ENCODE measurements at regions not wholly inside any gene's neighbourhood (a gene's known extent, or its start where the extent isn't known, plus 50 kb on each side); places are given as distances from the start of the nearest gene placed in this dataset.

GRCh38 chr3:182182531-182182968 lies 470.8 kb downstream of the SOX2 start:
- Histone ChIP-seq H3K9me1 (ENCODE audit: insufficient read depth, low read length) (no peaks in the 10 kb centered on the region), H3K9ac (ENCODE audit: low read depth, low read length) (no peak overlapping the region), H2AFZ (replicated peaks; ENCODE audit: low read length, poor library complexity) (no peak overlapping the region), H3K4me2 (ENCODE audit: low read depth, low read length) (no peak overlapping the region), H3K27me3 (ENCODE audit: control insufficient read depth, insufficient read depth, low read length) (no peaks in the 10 kb centered on the region), H4K8ac (ENCODE audit: low read depth in 2 of 2, low read length in 2 of 2) (no peak overlapping the region), H3K23ac (ENCODE audit: low read depth, low read length) (no peak overlapping the region), H3K4me1 (ENCODE audit: control insufficient read depth, insufficient read depth, low read length) (no peaks in the 10 kb centered on the region), H2AK9ac (replicated peaks; ENCODE audit: low read depth, low read length, poor library complexity) (no peak overlapping the region), H2BK120ac (ENCODE audit: low read depth, low read length) (no peak overlapping the region), H2AK5ac (ENCODE audit: low read depth, low read length) (no peak overlapping the region), H3K9me3 (ENCODE audit: control insufficient read depth, insufficient read depth, low read length) (peaks cover 8% of the 10 kb centered on the region), H3K18ac (ENCODE audit: low read depth, low read length) (no peak overlapping the region), H4K5ac (ENCODE audit: low read depth, low read length) (no peak overlapping the region), H3K4me3 (ENCODE audit: insufficient read depth, low read depth, low read length) (no peak overlapping the region), H2BK5ac (ENCODE audit: low read depth, low read length, poor library complexity, severe bottlenecking) (no peak overlapping the region), H3K56ac (ENCODE audit: extremely low read depth, insufficient read depth, low read length) (no peak overlapping the region), H4K91ac (ENCODE audit: insufficient read depth, low read depth, low read length) (no peak overlapping the region), H3K27ac (ENCODE audit: insufficient read depth, low read length) (no peak overlapping the region), H4K20me1 (ENCODE audit: insufficient read depth, low read length) (no peaks in the 10 kb centered on the region), H3K4ac (ENCODE audit: low read depth, low read length) (no peak overlapping the region), H2BK15ac (ENCODE audit: low read depth, low read length) (no peak overlapping the region), H3K36me3 (ENCODE audit: control insufficient read depth, insufficient read depth, low read length) (no peaks in the 10 kb centered on the region), H3K14ac (replicated peaks; ENCODE audit: low read depth, low read length) (no peak overlapping the region), H3K79me1 (ENCODE audit: low read depth in 1 of 2, low read length in 2 of 2) (no peaks in the 10 kb centered on the region), H2BK20ac (ENCODE audit: low read depth, low read length) (no peak overlapping the region)
- intact Hi-C loops (cut with micrococcal nuclease) (no loop called here), in situ Hi-C loops (cut with MboI; ENCODE audit: low sequenced_read_pairs) (no loop called here), dilution Hi-C loops (cut with HindIII; ENCODE audit: low sequenced_read_pairs, unreplicated experiment) (no loop called here)
- WGBS, 2 experiments (ENCODE audit: extremely low coverage in 2 of 2, insufficient read length in 1 of 2): no CpG with 5 or more reads among the region's 5 CpGs
- ATAC-seq (ENCODE audit: low read depth): no peak
- no peak for TF ChIP-seq MAFK (IDR thresholded peaks at IDR 0.05; ENCODE audit: low read depth, low read length)
- TF ChIP-seq ELK1 (IDR thresholded peaks at IDR 0.05; ENCODE audit: borderline replicate concordance, low read depth, low read length): no peak
- TF ChIP-seq BHLHE40 (IDR thresholded peaks at IDR 0.05; ENCODE audit: low read depth, low read length): no peak
- TF ChIP-seq CTCF (conservative IDR thresholded peaks at IDR 0.05; ENCODE audit: low read depth, low read length): no peak
- no peak for TF ChIP-seq FOS (IDR thresholded peaks at IDR 0.05; ENCODE audit: low read depth, low read length)
- TF ChIP-seq USF2 (IDR thresholded peaks at IDR 0.05; ENCODE audit: low read depth, low read length): no peak
- TF ChIP-seq RFX5 (IDR thresholded peaks at IDR 0.05; ENCODE audit: low read depth, low read length): no peak
- TF ChIP-seq MXI1 (IDR thresholded peaks at IDR 0.05; ENCODE audit: borderline replicate concordance, low read depth, low read length): no peak
- no peak for TF ChIP-seq NFE2L2 (IDR thresholded peaks at IDR 0.05; ENCODE audit: low read depth, low read length)
- no peak for TF ChIP-seq RCOR1 (IDR thresholded peaks at IDR 0.05; ENCODE audit: insufficient replicate concordance, low read length)
- no peak for TF ChIP-seq POLR2A (IDR thresholded peaks at IDR 0.05; ENCODE audit: low read depth, low read length)
- no peak for TF ChIP-seq CEBPB (IDR thresholded peaks at IDR 0.05; ENCODE audit: low read depth, low read length)
- no peak for TF ChIP-seq CHD1 (IDR thresholded peaks at IDR 0.05; ENCODE audit: low read depth, low read length)
- TF ChIP-seq MAZ (IDR thresholded peaks at IDR 0.05; ENCODE audit: borderline replicate concordance, low read depth, low read length): no peak
- TF ChIP-seq RAD21 (IDR thresholded peaks at IDR 0.05; ENCODE audit: low read length): no peak
- TF ChIP-seq SMC3 (IDR thresholded peaks at IDR 0.05; ENCODE audit: low read depth, low read length): no peak
- DNase-seq: no peak
- POLR2A ChIA-PET (ENCODE audit: unreplicated experiment): no interaction called here
- BruUV-seq (replicated peaks): no TSS peak
- CTCF ChIA-PET: no interaction called here
